ENCODE measurements at regions not wholly inside any gene's neighbourhood (a gene's known extent, or its start where the extent isn't known, plus 50 kb on each side); places are given as distances from the start of the nearest gene placed in this dataset.

- TF ChIP-seq TEAD4 (IDR thresholded peaks at IDR 0.05; ENCODE audit: borderline replicate concordance, insufficient read depth) (peak; percentile 47; the same call in 1 of the 2 replicates), USF2 (IDR thresholded peaks at IDR 0.05; ENCODE audit: borderline replicate concordance, low read depth, low read length) (no peak), SIN3A (IDR thresholded peaks at IDR 0.05; ENCODE audit: borderline replicate concordance, low read depth, low read length) (no peak), PBX3 (IDR thresholded peaks at IDR 0.05) (0 out of 2 replicates have a peak, but pooled peaks have one; percentile 12), SMC3 (IDR thresholded peaks at IDR 0.05; ENCODE audit: low read depth, low read length) (no peak), EP300 (IDR thresholded peaks at IDR 0.05; ENCODE audit: borderline replicate concordance in 1 of 2, low read depth in 1 of 2, low read length in 1 of 2) (0 out of 4 replicates have a peak, but pooled peaks have one; percentile 11 to 17), RCOR1 (IDR thresholded peaks at IDR 0.05; ENCODE audit: low read length) (peak; percentile 35), TCF12 (IDR thresholded peaks at IDR 0.05) (peak; percentile 49)
Measured at GRCh38 chr13:59483501-59484145, 680.1 kb downstream of the DIAPH3 start (continued).

- TF ChIP-seq SIN3A (IDR thresholded peaks at IDR 0.05; ENCODE audit: borderline replicate concordance, low read depth, low read length) = no peak
- peak; percentile 13; the same call in 1 of the 2 replicates for TF ChIP-seq CTCF (IDR thresholded peaks at IDR 0.05)
- Histone ChIP-seq H3K4me3 (ENCODE audit: low read depth in 2 of 2, low read length in 1 of 2) (no peak overlapping the region), H3K27ac (ENCODE audit: low read depth in 2 of 2, low read length in 1 of 2) (no peak overlapping the region), H3K4me1 (ENCODE audit: control insufficient read depth in 1 of 2, insufficient read depth in 2 of 2, low read depth in 1 of 2, low read length in 1 of 2) (peaks cover 13% of the 10 kb centered on the region in 2 experiments; a peak in 3 of 4 replicates), H3K9me2 (no peaks in the 10 kb centered on the region), H3F3A (replicated peaks; ENCODE audit: insufficient read depth) (peaks cover 9% of the 10 kb centered on the region), H4K20me1 (ENCODE audit: insufficient read depth) (no peaks in the 10 kb centered on the region), H3K36me3 (replicated peaks in 1 of 2; ENCODE audit: control insufficient read depth in 1 of 2, insufficient read depth in 2 of 2, low read length in 1 of 2) (no peaks in the 10 kb centered on the region), H3K9me3 (no peaks in the 10 kb centered on the region), H3K9ac (no peak overlapping the region), H3K27me3 (ENCODE audit: insufficient read depth) (no peaks in the 10 kb centered on the region), H3K79me2 (ENCODE audit: insufficient read depth) (no peaks in the 10 kb centered on the region), H3K4me2 (no peak overlapping the region), H2AFZ (ENCODE audit: low read depth) (no peak overlapping the region)
- no peak for DNase-seq
- WGBS (ENCODE audit: low lambda C conversion rate) = 86% methylated on average over 3 of the region's 3 CpGs
- ChIA-PET CTCF (no interaction called here), POLR2A (no interaction called here)
Measured at GRCh38 chr13:59487883-59488282, 675.8 kb downstream of the DIAPH3 start.

GRCh38 chr13:59488436-59488835, 675.3 kb downstream of the DIAPH3 start:
- Histone ChIP-seq H3K36me3 (replicated peaks in 1 of 2; ENCODE audit: control insufficient read depth in 1 of 2, insufficient read depth in 2 of 2, low read length in 1 of 2) (no peaks in the 10 kb centered on the region), H3K4me1 (ENCODE audit: control insufficient read depth in 1 of 2, insufficient read depth in 2 of 2, low read depth in 1 of 2, low read length in 1 of 2) (peaks cover 9 to 10% of the 10 kb centered on the region in 2 experiments; a peak in 3 of 4 replicates), H3F3A (replicated peaks; ENCODE audit: insufficient read depth) (peaks cover 9% of the 10 kb centered on the region), H3K27ac (ENCODE audit: low read depth in 2 of 2, low read length in 1 of 2) (no peak overlapping the region), H2AFZ (ENCODE audit: low read depth) (no peak overlapping the region), H3K27me3 (ENCODE audit: insufficient read depth) (no peaks in the 10 kb centered on the region), H3K4me3 (ENCODE audit: low read depth in 2 of 2, low read length in 1 of 2) (no peak overlapping the region), H4K20me1 (ENCODE audit: insufficient read depth) (no peaks in the 10 kb centered on the region), H3K9me2 (no peaks in the 10 kb centered on the region), H3K79me2 (ENCODE audit: insufficient read depth) (no peaks in the 10 kb centered on the region), H3K9me3 (no peaks in the 10 kb centered on the region), H3K4me2 (no peak overlapping the region), H3K9ac (no peak overlapping the region)
- POLR2A ChIA-PET = no interaction called here
- no peak for DNase-seq
- CTCF ChIA-PET = no interaction called here
- WGBS (ENCODE audit: low lambda C conversion rate) = 73% methylated on average over 2 of the region's 2 CpGs
- no peak for TF ChIP-seq RFX5 (IDR thresholded peaks at IDR 0.05; ENCODE audit: low read length)
- no peak for TF ChIP-seq REST (IDR thresholded peaks at IDR 0.05; ENCODE audit: low read depth, low read length)
- TF ChIP-seq TAF1 (IDR thresholded peaks at IDR 0.05; ENCODE audit: borderline replicate concordance, low read depth, low read length) = no peak
- TF ChIP-seq CHD2 (IDR thresholded peaks at IDR 0.05; ENCODE audit: low read length, partially characterized antibody) = no peak
- TF ChIP-seq TCF12 (IDR thresholded peaks at IDR 0.05) = no peak
- TF ChIP-seq NFIC (IDR thresholded peaks at IDR 0.05; ENCODE audit: borderline replicate concordance) = no peak
- TF ChIP-seq ZBTB33 (IDR thresholded peaks at IDR 0.05; ENCODE audit: borderline replicate concordance, low read depth) = no peak
